ENCODE measurements at regions not wholly inside any gene's neighbourhood (a gene's known extent, or its start where the extent isn't known, plus 50 kb on each side); places are given as distances from the start of the nearest gene placed in this dataset.

- H3K18ac ChIP-seq (ENCODE audit: extremely low read depth, low read length): no peak overlapping the region
- H3K9me3 ChIP-seq (ENCODE audit: insufficient read depth in 2 of 2, low read depth in 1 of 2, low read length in 1 of 2): no peaks in the 10 kb centered on the region
- no peak overlapping the region for H3K4ac ChIP-seq (replicated peaks; ENCODE audit: insufficient read length, low read depth, low read length)
- no peak overlapping the region for H2BK20ac ChIP-seq (ENCODE audit: low read length)
- no peaks in the 10 kb centered on the region for H3K79me2 ChIP-seq (ENCODE audit: control insufficient read depth in 1 of 2, insufficient read depth in 2 of 2, low read length in 2 of 2)
- no peak overlapping the region for H3K14ac ChIP-seq (ENCODE audit: insufficient read length)
- no peak overlapping the region for H3K56ac ChIP-seq (replicated peaks; ENCODE audit: insufficient read length, low read depth, low read length)
- no peak overlapping the region for H2BK5ac ChIP-seq (ENCODE audit: low read depth, low read length)
- no peak for FAIRE-seq
- WGBS, 2 experiments (ENCODE audit: extremely low coverage in 1 of 2, insufficient coverage in 1 of 2, insufficient read length in 1 of 2, insufficient replicate concordance in 2 of 2, low coverage in 1 of 2, low lambda C conversion rate in 2 of 2, missing lambda C conversion rate in 1 of 2): 83% methylated on average over 2 of the region's 2 CpGs; no CpG with 5 or more reads in 1 of the 2 experiments
- POLR2A ChIA-PET (ENCODE audit: partially characterized antibody): no interaction called here
- H3K23ac ChIP-seq (ENCODE audit: insufficient read length): no peak overlapping the region
- CTCF ChIA-PET (ENCODE audit: partially characterized antibody): no interaction called here
- H4K91ac ChIP-seq (replicated peaks; ENCODE audit: insufficient read length, low read length): no peak overlapping the region
- no peak overlapping the region for H4K8ac ChIP-seq (ENCODE audit: extremely low read depth, insufficient read depth, low read length)
- peaks cover 0 to 14% (median 3%) of the 10 kb centered on the region in 4 experiments; a peak in 2 of 7 replicates for H3K4me1 ChIP-seq (replicated peaks in 1 of 4; ENCODE audit: control insufficient read depth in 3 of 4, insufficient read depth in 4 of 4, low read length in 3 of 4)
- H2AK5ac ChIP-seq (ENCODE audit: low read depth, low read length): no peak overlapping the region
- no peak overlapping the region for H2BK15ac ChIP-seq (ENCODE audit: low read length)
- no peak overlapping the region for H3K27ac ChIP-seq (ENCODE audit: low read depth, low read length)
- no peaks in the 10 kb centered on the region for H3K36me3 ChIP-seq (ENCODE audit: control insufficient read depth in 2 of 4, insufficient read depth in 4 of 4, low read length in 3 of 4)
- no peak overlapping the region for H2BK120ac ChIP-seq (replicated peaks; ENCODE audit: low read depth, low read length)
- no peak overlapping the region for H4K5ac ChIP-seq (ENCODE audit: insufficient read length, low read depth, low read length)
- no peak for DNase-seq (ENCODE audit: low read depth in 1 of 2, low spot score in 2 of 2)
- H2AFZ ChIP-seq (ENCODE audit: low read length): no peak overlapping the region
- no peak overlapping the region for H2BK12ac ChIP-seq (ENCODE audit: low read depth, low read length)
- no peak overlapping the region for H3K9ac ChIP-seq (replicated peaks in 1 of 4; ENCODE audit: extremely low read depth in 1 of 4, low read depth in 3 of 4, low read length in 3 of 4)
- H3K79me1 ChIP-seq (ENCODE audit: low read depth, low read length): no peaks in the 10 kb centered on the region
- H4K20me1 ChIP-seq (replicated peaks in 1 of 2; ENCODE audit: control insufficient read depth in 1 of 2, insufficient read depth in 2 of 2, low read length in 2 of 2): no peaks in the 10 kb centered on the region
- no peak overlapping the region for H3K4me2 ChIP-seq (ENCODE audit: insufficient read depth in 1 of 2, low read depth in 2 of 2, low read length in 2 of 2)
- H3K23me2 ChIP-seq (ENCODE audit: low read depth, low read length): no peaks in the 10 kb centered on the region
- H3K4me3 ChIP-seq (ENCODE audit: extremely low read depth in 1 of 4, insufficient read depth in 2 of 4, low read depth in 3 of 4, low read length in 4 of 4): no peak overlapping the region
- H3K27me3 ChIP-seq (replicated peaks in 1 of 4; ENCODE audit: control insufficient read depth in 3 of 4, extremely low read depth in 1 of 4, insufficient read depth in 3 of 4, low read length in 3 of 4): no peaks in the 10 kb centered on the region
- TF ChIP-seq TAF7 (optimal IDR thresholded peaks at IDR 0.05; ENCODE audit: borderline replicate concordance, low read depth, low read length) (no peak), EZH2 (IDR thresholded peaks at IDR 0.05; ENCODE audit: low read depth, low read length, severe bottlenecking) (no peak), SIRT6 (IDR thresholded peaks at IDR 0.05; ENCODE audit: low read length) (no peak), CEBPB (IDR thresholded peaks at IDR 0.05; ENCODE audit: low read depth, low read length) (no peak), POLR2AphosphoS5 (IDR thresholded peaks at IDR 0.05; ENCODE audit: low read depth, low read length) (no peak), ZNF274 (IDR thresholded peaks at IDR 0.05; ENCODE audit: borderline replicate concordance, extremely low read depth, low read length) (no peak), SP1 (IDR thresholded peaks at IDR 0.05; ENCODE audit: low read depth, low read length) (no peak), SRF (IDR thresholded peaks at IDR 0.05; ENCODE audit: low read depth, low read length) (no peak), NRF1 (IDR thresholded peaks at IDR 0.05; ENCODE audit: low read depth, low read length) (no peak), BRCA1 (IDR thresholded peaks at IDR 0.05; ENCODE audit: low read depth, low read length) (no peak), BCL11A (IDR thresholded peaks at IDR 0.05; ENCODE audit: low read depth in 2 of 2, low read length in 2 of 2) (no peak), CBX8 (IDR thresholded peaks at IDR 0.05; ENCODE audit: borderline replicate concordance, low read depth, low read length) (no peak), EGR1 (IDR thresholded peaks at IDR 0.05; ENCODE audit: borderline replicate concordance, low read depth, low read length) (no peak), SAP30 (IDR thresholded peaks at IDR 0.05; ENCODE audit: insufficient read depth, insufficient replicate concordance, low read length) (no peak), JUN (IDR thresholded peaks at IDR 0.05; ENCODE audit: low read depth, low read length) (no peak), YY1 (IDR thresholded peaks at IDR 0.05; ENCODE audit: low read depth, low read length) (no peak), MAFK (IDR thresholded peaks at IDR 0.05; ENCODE audit: low read depth, low read length) (no peak)
Measured at GRCh38 chr3:25291481-25291905, 136.6 kb upstream of the RARB start.

Data from H1 (cell line).